Hepatocyte (in vitro differentiated cells): ENCODE measurements at regions not wholly inside any gene's neighbourhood (a gene's known extent, or its start where the extent isn't known, plus 50 kb on each side); places are given as distances from the start of the nearest gene placed in this dataset.

ENCODE experiments used
- EZH2 ChIP-seq: fragments of 200-600 bp; sonication (generic); IDR thresholded peaks from 2 replicates; pipeline ENCODE4 v1.6.1; 2016; ENCODE audit warnings: antibody characterized with exemption, mild to moderate bottlenecking, borderline replicate concordance
- EZH2phosphoT487 ChIP-seq: fragments of 200-600 bp; sonication (generic); IDR thresholded peaks from one replicate; pipeline ENCODE4 v1.6.1; 2018; ENCODE audit warnings: antibody characterized with exemption, mild to moderate bottlenecking, low read depth, moderate library complexity; ENCODE audit not compliant: unreplicated experiment, severe bottlenecking
- TF ChIP-seq, protein P1 (sequence below): fragments of 200-600 bp; sonication (generic); IDR thresholded peaks from 2 replicates; pipeline ENCODE4 v1.5.1; 2016; ENCODE audit warnings: antibody characterized with exemption, mild to moderate bottlenecking; ENCODE audit not compliant: poor library complexity

- TF ChIP-seq, protein P1, sequence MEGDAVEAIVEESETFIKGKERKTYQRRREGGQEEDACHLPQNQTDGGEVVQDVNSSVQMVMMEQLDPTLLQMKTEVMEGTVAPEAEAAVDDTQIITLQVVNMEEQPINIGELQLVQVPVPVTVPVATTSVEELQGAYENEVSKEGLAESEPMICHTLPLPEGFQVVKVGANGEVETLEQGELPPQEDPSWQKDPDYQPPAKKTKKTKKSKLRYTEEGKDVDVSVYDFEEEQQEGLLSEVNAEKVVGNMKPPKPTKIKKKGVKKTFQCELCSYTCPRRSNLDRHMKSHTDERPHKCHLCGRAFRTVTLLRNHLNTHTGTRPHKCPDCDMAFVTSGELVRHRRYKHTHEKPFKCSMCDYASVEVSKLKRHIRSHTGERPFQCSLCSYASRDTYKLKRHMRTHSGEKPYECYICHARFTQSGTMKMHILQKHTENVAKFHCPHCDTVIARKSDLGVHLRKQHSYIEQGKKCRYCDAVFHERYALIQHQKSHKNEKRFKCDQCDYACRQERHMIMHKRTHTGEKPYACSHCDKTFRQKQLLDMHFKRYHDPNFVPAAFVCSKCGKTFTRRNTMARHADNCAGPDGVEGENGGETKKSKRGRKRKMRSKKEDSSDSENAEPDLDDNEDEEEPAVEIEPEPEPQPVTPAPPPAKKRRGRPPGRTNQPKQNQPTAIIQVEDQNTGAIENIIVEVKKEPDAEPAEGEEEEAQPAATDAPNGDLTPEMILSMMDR: no peak
- no peak for TF ChIP-seq EZH2
- TF ChIP-seq EZH2phosphoT487: no peak
These were observed 119.0 kb upstream of the SATB1 start for GRCh38 chr3:18544146-18544545.
